K562 (cell line): ENCODE measurements at regions not wholly inside any gene's neighbourhood (a gene's known extent, or its start where the extent isn't known, plus 50 kb on each side); places are given as distances from the start of the nearest gene placed in this dataset.

ENCODE experiments used
- ATAC-seq: fragments of 200-7000 bp; cut with Tn5 transposase; 3 replicates; pipeline ENCODE4 v1.9.1; 2020; ENCODE audit warnings: moderate library complexity
- BruUV-seq: library from RNA; stranded (reverse); fragments of 400-500 nt; replicated peaks from 2 replicates; lab custom pipeline; 2021; lab: Mats Ljungman, UMichigan
- CTCF ChIA-PET: fragments of 300-600 bp; formaldehyde crosslinking; extraction: SDS; loops from one replicate; lab custom pipeline; 2021; ENCODE audit warnings: low intra/inter-chr PET ratio; lab: Yijun Ruan, JAX
- POLR2A ChIA-PET: fragments of 300-600, 350-650 bp; sonication (Branson Sonifier 250); formaldehyde crosslinking; extraction: SDS; loops from one replicate; lab custom pipeline; 2021; ENCODE audit warnings: antibody characterized with exemption, inconsistent platforms; lab: Yijun Ruan, JAX
- DNase-seq, 4 experiments: peaks; one replicate each; pipeline versions ENCODE4 v3.0.0 to v3.0.0-alpha.2; 2011 to 2018; ENCODE audit warnings: low spot score in 3 of 4, mixed read lengths in 3 of 4; ENCODE audit errors: extremely low read depth in 1 of 4
- FAIRE-seq: peaks from 2 replicates; lab custom pipeline; 2011; peaks lifted over from hg19 to GRCh38; lab: Jason Lieb, UNC
- H2AFZ ChIP-seq: 2 replicates; pipeline ENCODE4 v1.6.0; 2011; ENCODE audit warnings: low read depth, low read length, control low read depth, inconsistent platforms
- H3K27ac ChIP-seq: fragments of 200-600 bp; 3 replicates; pipeline ENCODE4 v1.8.0; 2011; ENCODE audit warnings: low read depth, mild to moderate bottlenecking, control low read depth, inconsistent platforms, low read length, moderate library complexity, mixed read lengths; ENCODE audit errors: extremely low read depth
- H3K27me3 ChIP-seq, 2 experiments: fragments of 300-600 bp in 1 of 2; 2 replicates in 1 of 2; 3 replicates in 1 of 2; pipeline versions ENCODE4 v1.6.0 to v1.8.0; 2011; ENCODE audit warnings: inconsistent platforms in 2 of 2, low read length in 2 of 2, mild to moderate bottlenecking in 1 of 2, mixed read lengths in 1 of 2, moderate library complexity in 1 of 2; ENCODE audit not compliant: control insufficient read depth in 2 of 2, insufficient read depth in 2 of 2
- H3K36me3 ChIP-seq: fragments of 300-600 bp; 3 replicates; pipeline ENCODE4 v1.8.0; 2011; ENCODE audit warnings: mild to moderate bottlenecking, low read length, inconsistent platforms; ENCODE audit not compliant: control insufficient read depth, insufficient read depth
- H3K4me1 ChIP-seq, 2 experiments: fragments of 200-600 bp in 1 of 2; replicated peaks in 1 of 2; 2 replicates in 1 of 2; 3 replicates in 1 of 2; pipeline versions ENCODE4 v1.5.1 to v1.8.0; 2011; ENCODE audit warnings: inconsistent platforms in 2 of 2, low read length in 2 of 2, mild to moderate bottlenecking in 1 of 2, mixed read lengths in 1 of 2, moderate library complexity in 1 of 2; ENCODE audit not compliant: control insufficient read depth in 2 of 2, insufficient read depth in 2 of 2
- H3K4me2 ChIP-seq: 2 replicates; pipeline ENCODE4 v1.6.1; 2011; ENCODE audit warnings: low read length, control low read depth, inconsistent platforms, mixed read lengths; ENCODE audit not compliant: insufficient read depth
- H3K4me3 ChIP-seq: fragments of 200-600 bp; sonication (generic), shearing (Covaris generic); 2 replicates; pipeline ENCODE4 v1.5.1; 2016; ENCODE audit warnings: control low read depth, inconsistent platforms
- H3K79me2 ChIP-seq: fragments of 200-600 bp; 3 replicates; pipeline ENCODE4 v1.8.0; 2011; ENCODE audit warnings: low read length, inconsistent platforms; ENCODE audit not compliant: control insufficient read depth, insufficient read depth
- H3K9ac ChIP-seq, 2 experiments: 2 replicates each; pipeline versions ENCODE4 v1.6.0 to v1.6.1; 2011; ENCODE audit warnings: low read depth in 2 of 2, low read length in 2 of 2, control low read depth in 1 of 2, inconsistent platforms in 1 of 2, mild to moderate bottlenecking in 1 of 2, mixed read lengths in 1 of 2; ENCODE audit not compliant: insufficient read depth in 1 of 2
- H3K9me1 ChIP-seq: one replicate; pipeline ENCODE4 v1.6.0; 2011; ENCODE audit warnings: inconsistent platforms, mild to moderate bottlenecking, low read length, moderate library complexity; ENCODE audit not compliant: control insufficient read depth, insufficient read depth
- H3K9me3 ChIP-seq: replicated peaks from 2 replicates; pipeline ENCODE4 v1.5.1; 2011; ENCODE audit warnings: low read depth, low read length, inconsistent platforms; ENCODE audit not compliant: control insufficient read depth, insufficient read depth
- H4K20me1 ChIP-seq: replicated peaks from 2 replicates; pipeline ENCODE4 v1.6.1; 2011; ENCODE audit warnings: low read length, inconsistent platforms, mixed read lengths; ENCODE audit not compliant: control insufficient read depth, insufficient read depth
- GTF2E2 ChIP-seq: fragments of 200-800 bp; sonication (Bioruptor generic); IDR thresholded peaks from 2 replicates; pipeline ENCODE4 v1.6.1; 2016; ENCODE audit warnings: missing genetic modification characterization, missing compliant biosample characterization
- ZBTB11 ChIP-seq, 3 experiments: fragments of 200-800 bp in 1 of 3; fragments of 250-450 bp in 1 of 3; fragments of 450-650 bp in 1 of 3; sonication (Bioruptor Pico) in 1 of 3; sonication (Bioruptor generic) in 1 of 3; formaldehyde crosslinking in 1 of 3; IDR thresholded peaks; 2 replicates each; pipeline versions ENCODE4 v1.6.1 to v1.8.0; 2016 to 2022; ENCODE audit warnings: mild to moderate bottlenecking in 2 of 3, missing genetic modification characterization in 2 of 3, missing compliant biosample characterization in 1 of 3, moderate library complexity in 1 of 3
- WGBS: fragments of 100-300 bp; shearing (Covaris generic); methylation state at CpG from one replicate; pipeline ENCODE4 v1.1.6; 2016; ENCODE audit warnings: low coverage, mixed read lengths; ENCODE audit not compliant: insufficient coverage; ENCODE audit errors: missing lambda C conversion rate; 5-methylcytosine and 5-hydroxymethylcytosine counted together
- in situ Hi-C: fragments of 300-500 bp; cut with MboI; formaldehyde crosslinking; loops from 4 replicates; pipeline ENCODE4 v1.15.0; 2018; ENCODE audit warnings: inconsistent platforms, mixed read lengths
- intact Hi-C: fragments of 100-400 bp; cut with micrococcal nuclease; formaldehyde crosslinking; loops from 2 replicates; pipeline ENCODE4 v1.14.2; 2022

GRCh38 chr20:48015943-48016723 is 230.9 kb upstream of the SULF2 start:
- intact Hi-C loops: no loop called here
- no peaks in the 10 kb centered on the region for H3K9me1 ChIP-seq
- H3K36me3 ChIP-seq: no peaks in the 10 kb centered on the region
- no peak overlapping the region for H3K4me3 ChIP-seq
- 0% methylated on average over 11 of the region's 11 CpGs for WGBS
- H3K9ac ChIP-seq: no peak overlapping the region
- no peaks in the 10 kb centered on the region for H3K27me3 ChIP-seq
- FAIRE-seq (no peak), DNase-seq (no peak), ATAC-seq (no peak)
- no TSS peak for BruUV-seq
- no peak overlapping the region for H2AFZ ChIP-seq
- H4K20me1 ChIP-seq: no peaks in the 10 kb centered on the region
- ChIA-PET CTCF (no interaction called here), POLR2A (no interaction called here)
- no peak overlapping the region for H3K4me2 ChIP-seq
- no peak overlapping the region for H3K27ac ChIP-seq
- H3K79me2 ChIP-seq: no peaks in the 10 kb centered on the region
- in situ Hi-C loops: no loop called here
- H3K4me1 ChIP-seq: no peaks in the 10 kb centered on the region
- peak in 1 of 3 experiments; percentile 5; a peak in 1 of 6 replicates for TF ChIP-seq ZBTB11 (CRISPR knock-in tag; IDR thresholded peaks at IDR 0.05)
- TF ChIP-seq GTF2E2 (tag): no peak
- TF ChIP-seq, all 486 proteins: peak for 1
- H3K9me3 ChIP-seq: no peaks in the 10 kb centered on the region
